ENCODE measurements at regions not wholly inside any gene's neighbourhood (a gene's known extent, or its start where the extent isn't known, plus 50 kb on each side); places are given as distances from the start of the nearest gene placed in this dataset.

GRCh38 chr11:69430566-69430965 is 50.9 kb upstream of the LINC01488 start (continued):
- TF ChIP-seq SAP30 (IDR thresholded peaks at IDR 0.05; ENCODE audit: insufficient read depth, insufficient replicate concordance, low read length): no peak
- TF ChIP-seq BRCA1 (IDR thresholded peaks at IDR 0.05; ENCODE audit: low read depth, low read length): no peak
- no peak for TF ChIP-seq SIX5 (IDR thresholded peaks at IDR 0.05; ENCODE audit: low read depth, low read length)
- TF ChIP-seq CBX5 (IDR thresholded peaks at IDR 0.05; ENCODE audit: low read depth, low read length): no peak
- no peak for TF ChIP-seq POLR2A (IDR thresholded peaks at IDR 0.05; ENCODE audit: control extremely low read depth in 1 of 2, low read depth in 2 of 2, low read length in 2 of 2)
- no peak for TF ChIP-seq ATF3 (IDR thresholded peaks at IDR 0.05; ENCODE audit: insufficient read depth, low read depth, low read length)

All from H1 (cell line).